ENCODE measurements at regions not wholly inside any gene's neighbourhood (a gene's known extent, or its start where the extent isn't known, plus 50 kb on each side); places are given as distances from the start of the nearest gene placed in this dataset.

GRCh38 chr12:67045650-67046049, 223.5 kb upstream of the CAND1 start:
- TF ChIP-seq CTCF (IDR thresholded peaks at IDR 0.05) (no peak), POLR2A (IDR thresholded peaks at IDR 0.05) (no peak)

Measured in vagina (tissue), 2 donors.